HG03460 (cell line): ENCODE measurements at regions not wholly inside any gene's neighbourhood (a gene's known extent, or its start where the extent isn't known, plus 50 kb on each side); places are given as distances from the start of the nearest gene placed in this dataset.
"Not testable (repeated sequence)": the region's sequence is repeated elsewhere in the genome, so short reads cannot be mapped to it uniquely, and the experiment has no call there.

Source experiments
- ATAC-seq: cut with Tn5 transposase; IDR thresholded peaks from one replicate; pipeline ENCODE4 v1.9.1; 2021; ENCODE audit not compliant: unreplicated experiment

GRCh38 chr3:78077178-78077577 lies 1037.3 kb downstream of the ROBO2 start:
- ATAC-seq = no peak

- ATAC-seq = no peak
Observed at GRCh38 chr3:78077842-78078241, 1037.9 kb downstream of the ROBO2 start.

- ATAC-seq = no peak
Observed at GRCh38 chr3:78079514-78079913, 1039.6 kb downstream of the ROBO2 start.

- no peak for ATAC-seq
Observed at GRCh38 chr3:78086150-78086549, 1046.3 kb downstream of the ROBO2 start.

GRCh38 chr3:78087134-78087533 lies 1047.2 kb downstream of the ROBO2 start:
- ATAC-seq = no peak

GRCh38 chr3:78088006-78088405 lies 1048.1 kb downstream of the ROBO2 start:
- ATAC-seq = no peak

GRCh38 chr3:78090382-78090781 lies 1050.5 kb downstream of the ROBO2 start:
- no peak for ATAC-seq

- ATAC-seq = no peak
Observed at GRCh38 chr3:78091478-78092119, 1051.7 kb downstream of the ROBO2 start.

- not testable (repeated sequence) for ATAC-seq
Observed at GRCh38 chr3:78092574-78092973, 1052.7 kb downstream of the ROBO2 start.

GRCh38 chr3:78096488-78097255 lies 1056.8 kb downstream of the ROBO2 start:
- no peak for ATAC-seq

GRCh38 chr3:78098367-78098766 lies 1058.5 kb downstream of the ROBO2 start:
- ATAC-seq = no peak

GRCh38 chr3:78101384-78101783 lies 1061.5 kb downstream of the ROBO2 start:
- ATAC-seq = no peak

- ATAC-seq = not testable (repeated sequence)
Observed at GRCh38 chr3:78108269-78108961, 1068.5 kb downstream of the ROBO2 start.

- no peak for ATAC-seq
Observed at GRCh38 chr3:78112291-78113010, 1072.6 kb downstream of the ROBO2 start.

GRCh38 chr3:78115983-78116382 lies 1076.1 kb downstream of the ROBO2 start:
- ATAC-seq = no peak

- ATAC-seq = no peak
Observed at GRCh38 chr3:78116874-78117273, 1077.0 kb downstream of the ROBO2 start.

- no peak for ATAC-seq
Observed at GRCh38 chr3:78123058-78123457, 1083.2 kb downstream of the ROBO2 start.

GRCh38 chr3:78129707-78130106 lies 1089.8 kb downstream of the ROBO2 start:
- ATAC-seq = no peak

GRCh38 chr3:78130741-78131290 lies 1090.9 kb downstream of the ROBO2 start:
- no peak for ATAC-seq

GRCh38 chr3:78134496-78134895 lies 1094.6 kb downstream of the ROBO2 start:
- ATAC-seq = no peak

- no peak for ATAC-seq
Observed at GRCh38 chr3:78139166-78139565, 1099.3 kb downstream of the ROBO2 start.
